NCI-H2171 (cell line): ENCODE measurements at regions not wholly inside any gene's neighbourhood (a gene's known extent, or its start where the extent isn't known, plus 50 kb on each side); places are given as distances from the start of the nearest gene placed in this dataset.

ENCODE experiments used
- DNase-seq: peaks from one replicate; lab custom pipeline; 2025; lab: John Stamatoyannopoulos, UW

DNA sequence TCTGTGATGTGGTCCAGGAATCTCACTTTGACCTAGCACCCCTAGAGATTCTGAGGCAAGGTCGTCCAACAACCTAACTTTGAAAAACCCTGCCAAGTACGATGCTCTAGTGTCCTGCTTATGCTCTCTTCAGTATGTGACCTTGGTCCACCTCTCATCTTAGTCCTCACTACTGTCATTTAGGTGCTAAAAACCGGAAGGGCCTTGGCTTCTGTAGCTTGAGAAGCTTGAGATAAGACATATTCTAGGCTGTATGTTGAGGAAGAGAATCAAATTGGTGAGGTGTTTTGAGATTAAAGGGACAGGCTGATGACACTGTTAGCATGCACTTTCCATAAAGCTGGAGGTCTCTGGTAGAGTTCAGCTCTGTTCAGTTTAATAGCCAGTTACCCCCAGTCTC is 57.0 kb upstream of the MTPN start:
- no peak for DNase-seq

DNA sequence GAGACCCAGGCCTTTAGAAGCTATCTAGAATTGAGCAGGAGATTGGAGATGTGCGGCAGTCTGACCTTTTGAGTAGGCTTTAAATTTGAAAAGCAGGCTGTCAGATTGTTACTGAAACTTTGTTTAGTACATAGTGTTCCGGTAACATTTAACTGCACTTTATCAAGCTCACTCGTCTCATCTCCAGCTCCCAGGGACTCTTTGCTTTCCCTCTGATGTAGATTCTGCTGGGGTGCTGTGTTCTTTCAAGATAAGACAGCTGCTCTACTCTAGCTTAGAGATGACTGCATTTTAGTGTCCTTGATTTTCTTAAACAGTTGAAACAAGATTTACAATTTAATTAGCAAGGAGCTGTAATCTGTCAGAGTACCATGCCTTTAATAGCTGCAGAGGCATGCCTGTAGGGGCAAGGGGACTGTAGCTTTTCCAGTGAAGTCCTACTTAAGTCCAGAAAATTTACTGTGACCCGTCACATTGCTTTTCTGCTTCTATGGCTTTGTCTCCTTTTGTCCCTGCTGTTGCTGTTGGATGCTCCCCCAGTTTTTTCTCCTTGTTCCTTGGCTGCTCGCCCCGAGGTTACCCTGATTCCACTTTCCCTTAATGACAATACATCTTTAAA is 56.4 kb upstream of the MTPN start:
- no peak for DNase-seq

DNA sequence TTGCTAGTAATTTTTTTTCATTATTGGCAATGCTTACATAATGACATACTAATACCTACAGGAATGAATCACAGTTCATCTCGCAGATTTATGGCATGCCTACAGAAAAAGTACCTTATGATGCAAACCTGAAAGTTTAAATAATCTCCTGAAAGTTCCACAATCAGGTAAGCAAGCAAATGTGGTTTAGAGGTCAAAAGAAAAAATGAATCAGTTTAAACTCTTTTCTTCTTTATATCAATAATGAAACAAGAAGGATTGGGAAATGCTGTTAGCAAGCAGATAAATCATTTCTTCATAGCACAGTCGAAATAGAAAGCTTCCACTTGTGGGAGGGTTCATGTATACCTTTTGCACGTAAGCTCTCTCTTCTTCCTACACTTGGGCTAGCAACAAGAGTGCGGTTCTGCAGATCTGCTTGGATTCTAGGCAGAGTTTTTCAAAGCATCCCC is 53.7 kb upstream of the MTPN start:
- no peak for DNase-seq

DNA sequence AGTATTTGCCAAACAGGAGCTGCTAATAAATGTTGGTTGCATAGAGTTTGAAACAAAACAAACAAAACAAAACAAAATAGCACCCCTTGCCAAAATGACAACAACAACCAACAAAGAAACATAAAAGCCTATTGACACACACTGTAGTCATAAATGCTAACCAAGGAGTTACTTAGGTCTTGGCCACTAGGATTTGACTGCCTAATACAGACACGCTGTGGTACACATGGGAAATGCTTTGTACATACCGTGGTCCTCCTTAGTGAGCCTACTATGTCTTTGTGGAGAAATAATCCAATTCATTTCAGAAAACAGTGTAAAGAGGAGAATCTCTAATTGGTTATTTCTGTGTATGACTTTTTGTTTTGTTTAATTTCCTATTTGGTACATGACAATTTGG is 53.2 kb upstream of the MTPN start:
- no peak for DNase-seq

DNA sequence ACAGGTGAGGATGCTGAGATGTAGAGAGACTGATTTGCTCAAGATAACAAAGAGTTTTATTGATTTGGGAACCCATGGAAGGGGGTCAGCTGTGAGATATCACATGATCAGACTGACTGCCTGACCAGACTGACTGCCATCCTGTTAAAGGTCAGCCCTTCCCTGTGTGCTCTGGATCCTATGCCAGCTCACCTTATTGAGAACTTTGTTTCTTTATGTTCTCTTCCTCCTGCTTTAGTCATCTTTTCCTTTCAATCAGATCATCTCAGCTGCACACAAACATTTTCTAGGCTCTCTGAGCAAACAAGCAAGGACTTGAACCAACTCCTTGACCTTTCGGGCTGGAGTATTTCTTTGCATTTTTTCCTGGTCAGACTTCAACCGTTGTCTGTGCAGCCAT is 50.0 kb upstream of the MTPN start:
- DNase-seq, result no peak
